ENCODE measurements at regions not wholly inside any gene's neighbourhood (a gene's known extent, or its start where the extent isn't known, plus 50 kb on each side); places are given as distances from the start of the nearest gene placed in this dataset.

GRCh38 chr13:40192858-40193257 lies 473.6 kb downstream of the FOXO1 start:
- Mint-ChIP-seq H3K9me3 (no peaks in the 10 kb centered on the region), H3K36me3 (ENCODE audit: low read depth) (no peaks in the 10 kb centered on the region), H3K27me3 (no peaks in the 10 kb centered on the region), H3K27ac (no peak overlapping the region), H3K4me3 (no peak overlapping the region), H3K4me1 (peaks cover 15% of the 10 kb centered on the region)
- POLR2A ChIA-PET: no interaction called here
- DNase-seq (no peak), ATAC-seq (ENCODE audit: low read depth) (no peak)
- TF ChIP-seq, protein P1, sequence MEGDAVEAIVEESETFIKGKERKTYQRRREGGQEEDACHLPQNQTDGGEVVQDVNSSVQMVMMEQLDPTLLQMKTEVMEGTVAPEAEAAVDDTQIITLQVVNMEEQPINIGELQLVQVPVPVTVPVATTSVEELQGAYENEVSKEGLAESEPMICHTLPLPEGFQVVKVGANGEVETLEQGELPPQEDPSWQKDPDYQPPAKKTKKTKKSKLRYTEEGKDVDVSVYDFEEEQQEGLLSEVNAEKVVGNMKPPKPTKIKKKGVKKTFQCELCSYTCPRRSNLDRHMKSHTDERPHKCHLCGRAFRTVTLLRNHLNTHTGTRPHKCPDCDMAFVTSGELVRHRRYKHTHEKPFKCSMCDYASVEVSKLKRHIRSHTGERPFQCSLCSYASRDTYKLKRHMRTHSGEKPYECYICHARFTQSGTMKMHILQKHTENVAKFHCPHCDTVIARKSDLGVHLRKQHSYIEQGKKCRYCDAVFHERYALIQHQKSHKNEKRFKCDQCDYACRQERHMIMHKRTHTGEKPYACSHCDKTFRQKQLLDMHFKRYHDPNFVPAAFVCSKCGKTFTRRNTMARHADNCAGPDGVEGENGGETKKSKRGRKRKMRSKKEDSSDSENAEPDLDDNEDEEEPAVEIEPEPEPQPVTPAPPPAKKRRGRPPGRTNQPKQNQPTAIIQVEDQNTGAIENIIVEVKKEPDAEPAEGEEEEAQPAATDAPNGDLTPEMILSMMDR (IDR thresholded peaks at IDR 0.05): no peak
- CTCF ChIA-PET: no interaction called here
- intact Hi-C loops (cut with micrococcal nuclease): no loop called here

DNA sequence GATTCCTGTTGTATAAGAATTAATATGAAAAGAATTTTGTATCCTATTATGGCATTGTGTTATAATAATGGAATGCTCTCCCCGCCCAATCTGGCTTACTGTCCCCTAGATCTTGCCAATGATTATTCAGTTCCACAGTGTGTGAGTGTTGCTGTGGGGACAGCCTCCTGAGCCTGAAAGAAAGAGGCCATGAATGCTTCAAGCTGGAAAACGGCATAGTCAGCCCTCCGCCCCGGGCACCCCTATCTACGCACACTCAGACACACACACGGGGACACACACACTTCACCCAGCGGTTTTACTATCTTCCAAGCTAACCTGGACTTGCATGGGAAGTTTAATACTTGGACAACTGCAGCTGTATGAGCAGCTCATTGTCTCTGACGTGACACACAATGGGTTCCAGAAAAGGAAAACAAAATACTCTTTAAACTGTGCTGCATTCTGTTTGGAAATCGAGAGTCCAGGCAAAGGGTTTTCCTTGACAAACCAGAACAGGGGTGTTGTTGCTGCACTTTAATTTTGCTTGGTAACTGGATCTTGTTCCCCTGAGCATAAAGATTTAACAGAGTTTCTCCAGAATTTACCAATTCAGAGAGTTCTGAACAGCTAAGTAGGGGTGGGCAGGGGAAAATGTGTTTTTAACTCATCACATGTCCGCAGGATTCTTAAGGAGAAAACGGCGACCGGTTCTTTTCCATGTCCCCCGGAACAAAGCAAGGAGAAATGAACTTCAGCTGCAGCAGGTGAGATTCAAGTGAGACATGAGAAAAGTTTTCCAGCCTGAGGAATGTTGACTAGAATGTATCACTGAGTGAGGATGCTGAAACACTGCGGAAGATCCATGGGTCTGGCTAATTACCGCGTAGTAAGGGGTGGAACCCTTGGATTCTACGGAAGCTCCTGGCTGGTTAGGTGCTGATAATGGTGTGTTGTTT lies 472.9 kb downstream of the FOXO1 start:
- ChIA-PET POLR2A (no interaction called here), CTCF (no interaction called here)
- ATAC-seq (ENCODE audit: low read depth) (no peak), DNase-seq (no peak)
- Mint-ChIP-seq H3K27ac (no peak overlapping the region), H3K9me3 (no peaks in the 10 kb centered on the region), H3K4me1 (peaks cover 15% of the 10 kb centered on the region), H3K36me3 (ENCODE audit: low read depth) (no peaks in the 10 kb centered on the region), H3K27me3 (no peaks in the 10 kb centered on the region), H3K4me3 (no peak overlapping the region)
- intact Hi-C loops (cut with micrococcal nuclease): no loop called here
- TF ChIP-seq, protein P1 (IDR thresholded peaks at IDR 0.05): no peak

DNA sequence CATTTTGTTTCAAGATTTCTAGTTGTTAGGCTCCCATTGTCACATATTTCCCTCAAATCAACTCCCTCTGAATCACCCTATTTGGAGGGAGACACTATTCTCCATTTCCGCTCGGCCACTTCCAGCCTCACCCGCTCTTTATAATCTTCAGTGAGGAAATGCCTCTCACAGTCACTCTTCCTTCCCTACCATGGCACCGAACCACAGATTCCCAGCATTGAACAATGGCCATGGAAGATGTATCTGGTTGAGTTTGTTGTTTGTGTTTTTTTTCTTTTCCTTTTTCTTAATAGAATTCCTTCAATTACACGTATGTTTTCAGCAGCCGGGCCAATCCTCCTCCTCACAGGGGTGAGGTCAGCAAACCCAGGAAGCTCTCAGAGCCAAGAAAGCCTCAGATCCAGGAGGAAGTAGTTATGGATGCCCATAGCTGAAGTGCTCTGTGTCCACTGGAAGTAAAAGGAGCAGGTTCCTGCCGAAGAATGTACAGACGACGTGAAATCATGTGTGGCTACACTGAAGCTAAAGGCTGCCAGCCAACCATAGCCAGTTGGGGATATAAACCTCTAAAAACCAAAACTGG lies 472.1 kb downstream of the FOXO1 start:
- no peak overlapping the region for H3K27ac Mint-ChIP-seq

DNA sequence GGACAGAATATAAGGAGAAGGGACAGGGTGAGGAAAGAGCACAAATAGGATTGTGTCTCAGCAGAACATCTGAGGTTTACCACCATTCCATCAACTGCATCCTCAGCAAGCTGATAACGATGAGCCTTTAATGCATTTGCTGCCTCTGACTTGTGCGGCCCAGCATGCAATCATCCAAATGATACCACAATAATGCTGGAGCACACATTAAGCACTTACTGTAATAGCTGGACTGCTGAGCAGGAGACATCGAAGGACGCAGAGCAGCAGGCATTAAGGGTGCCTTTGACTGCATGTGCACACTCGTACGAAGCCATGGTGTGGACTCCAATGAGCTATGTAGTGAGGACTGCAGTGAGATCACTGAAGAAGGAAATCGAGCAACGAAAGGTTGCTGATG lies 469.4 kb downstream of the FOXO1 start:
- H3K4me1 Mint-ChIP-seq: peaks cover 11% of the 10 kb centered on the region
- DNase-seq (no peak), ATAC-seq (ENCODE audit: low read depth) (no peak)
- ChIA-PET CTCF (no interaction called here), POLR2A (interaction anchor here (1.1 kb wide), 1 partner anchor 9 kb away, joined by 3 read pairs; no protein-coding TSS in a partner anchor)
- no peaks in the 10 kb centered on the region for H3K36me3 Mint-ChIP-seq (ENCODE audit: low read depth)
- intact Hi-C loops (cut with micrococcal nuclease): no loop called here
- H3K27me3 Mint-ChIP-seq: no peaks in the 10 kb centered on the region
- H3K9me3 Mint-ChIP-seq: no peaks in the 10 kb centered on the region
- H3K4me3 Mint-ChIP-seq: no peak overlapping the region
- TF ChIP-seq, protein P1 (IDR thresholded peaks at IDR 0.05): no peak
- no peak overlapping the region for H3K27ac Mint-ChIP-seq

More for the DNA sequence above, 472.1 kb downstream of the FOXO1 start:
- Mint-ChIP-seq H3K27me3 (no peaks in the 10 kb centered on the region), H3K36me3 (ENCODE audit: low read depth) (no peaks in the 10 kb centered on the region), H3K4me1 (peaks cover 15% of the 10 kb centered on the region), H3K4me3 (no peak overlapping the region), H3K9me3 (no peaks in the 10 kb centered on the region)
- TF ChIP-seq, protein P1 (IDR thresholded peaks at IDR 0.05): no peak
- ChIA-PET POLR2A (no interaction called here), CTCF (no interaction called here)
- ATAC-seq (ENCODE audit: low read depth) (no peak), DNase-seq (no peak)
- intact Hi-C loops (cut with micrococcal nuclease): no loop called here

GRCh38 chr13:40197936-40198595 lies 468.4 kb downstream of the FOXO1 start:
- Mint-ChIP-seq H3K4me3 (no peak overlapping the region), H3K9me3 (no peaks in the 10 kb centered on the region), H3K36me3 (ENCODE audit: low read depth) (no peaks in the 10 kb centered on the region), H3K27ac (no peak overlapping the region), H3K27me3 (no peaks in the 10 kb centered on the region), H3K4me1 (peaks cover 18% of the 10 kb centered on the region)
- DNase-seq: no peak
- ChIA-PET POLR2A (no interaction called here), CTCF (no interaction called here)
- ATAC-seq (ENCODE audit: low read depth): no peak
- TF ChIP-seq, protein P1 (IDR thresholded peaks at IDR 0.05): no peak
- intact Hi-C loops (cut with micrococcal nuclease): no loop called here
